ENCODE measurements at regions not wholly inside any gene's neighbourhood (a gene's known extent, or its start where the extent isn't known, plus 50 kb on each side); places are given as distances from the start of the nearest gene placed in this dataset.

- Histone ChIP-seq H3K27ac (ENCODE audit: low read length) (no peak overlapping the region), H3K27me3 (ENCODE audit: control insufficient read depth, insufficient read depth, low read length) (no peaks in the 10 kb centered on the region; the same call in 1 of the 2 replicates), H3K4me1 (ENCODE audit: control insufficient read depth, insufficient read depth, low read length) (no peaks in the 10 kb centered on the region), H3K9me3 (ENCODE audit: control insufficient read depth, insufficient read depth, low read depth, low read length) (no peaks in the 10 kb centered on the region; the same call in 1 of the 2 replicates), H3K36me3 (ENCODE audit: control insufficient read depth, insufficient read depth, low read length) (no peaks in the 10 kb centered on the region), H3K4me3 (ENCODE audit: low read depth in 2 of 2, low read length in 2 of 2) (no peak overlapping the region)
- ATAC-seq, result no peak
- no peak for TF ChIP-seq SIN3A (IDR thresholded peaks at IDR 0.05; ENCODE audit: borderline replicate concordance, insufficient read depth, low read depth, low read length)
- intact Hi-C loops (cut with micrococcal nuclease; ENCODE audit: unreplicated experiment), result no loop called here
- in situ Hi-C loops (cut with HindIII; ENCODE audit: low pct_unique_long_range_greater_than_20kb, low sequenced_read_pairs), result no loop called here
- POLR2A ChIA-PET, result no interaction called here
- BruUV-seq (replicated peaks), result no TSS peak
- no peak for DNase-seq (ENCODE audit: low read depth, low spot score)
- CTCF ChIA-PET, result no interaction called here
These were observed 51.5 kb upstream of the TMEM158 start for GRCh38 chr3:45277636-45278035.

- CTCF ChIA-PET, result no interaction called here
- Histone ChIP-seq H3K4me3 (ENCODE audit: low read depth in 2 of 2, low read length in 2 of 2) (no peak overlapping the region), H3K27ac (ENCODE audit: low read length) (no peak overlapping the region), H3K36me3 (ENCODE audit: control insufficient read depth, insufficient read depth, low read length) (no peaks in the 10 kb centered on the region), H3K9me3 (ENCODE audit: control insufficient read depth, insufficient read depth, low read depth, low read length) (no peaks in the 10 kb centered on the region; the same call in 1 of the 2 replicates), H3K4me1 (ENCODE audit: control insufficient read depth, insufficient read depth, low read length) (no peaks in the 10 kb centered on the region), H3K27me3 (ENCODE audit: control insufficient read depth, insufficient read depth, low read length) (peaks cover 2% of the 10 kb centered on the region; the same call in 1 of the 2 replicates)
- ATAC-seq (no peak), DNase-seq (ENCODE audit: low read depth, low spot score) (no peak)
- POLR2A ChIA-PET, result no interaction called here
- in situ Hi-C loops (cut with HindIII; ENCODE audit: low pct_unique_long_range_greater_than_20kb, low sequenced_read_pairs) (no loop called here), intact Hi-C loops (cut with micrococcal nuclease; ENCODE audit: unreplicated experiment) (no loop called here)
- BruUV-seq (replicated peaks), result no TSS peak
- TF ChIP-seq POLR2AphosphoS5 (IDR thresholded peaks at IDR 0.05; ENCODE audit: low read depth, low read length) (no peak), CTCF (IDR thresholded peaks at IDR 0.05) (no peak), TCF7L2 (IDR thresholded peaks at IDR 0.05; ENCODE audit: low read depth, low read length) (no peak), REST (IDR thresholded peaks at IDR 0.05; ENCODE audit: insufficient read depth in 1 of 2, low read depth in 2 of 2, low read length in 1 of 2) (no peak)
These were observed 54.1 kb upstream of the TMEM158 start for GRCh38 chr3:45280232-45280631.

DNA sequence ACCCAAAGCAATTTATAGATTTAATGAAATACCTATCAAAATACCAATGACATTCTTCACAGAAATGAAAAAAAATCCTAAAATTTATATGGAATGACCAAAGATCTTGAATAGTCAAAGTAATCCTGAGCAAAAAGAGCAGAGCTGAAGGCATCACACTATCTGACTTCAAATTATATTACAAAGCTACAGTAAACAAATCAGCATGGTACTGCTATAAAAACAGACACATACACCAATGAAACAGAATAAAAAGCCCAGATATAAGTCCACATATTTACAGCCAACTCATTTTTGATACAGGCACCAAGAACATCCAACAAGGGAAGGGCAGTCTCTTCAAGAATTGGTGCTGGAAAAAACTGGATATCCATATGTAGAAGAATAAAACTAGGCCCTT lies 54.9 kb upstream of the TMEM158 start:
- intact Hi-C loops (cut with micrococcal nuclease; ENCODE audit: unreplicated experiment), result no loop called here
- TF ChIP-seq REST (IDR thresholded peaks at IDR 0.05; ENCODE audit: insufficient read depth in 1 of 2, low read depth in 2 of 2, low read length in 1 of 2) (no peak), POLR2AphosphoS5 (IDR thresholded peaks at IDR 0.05; ENCODE audit: low read depth, low read length) (no peak), CTCF (IDR thresholded peaks at IDR 0.05) (no peak), TCF7L2 (IDR thresholded peaks at IDR 0.05; ENCODE audit: low read depth, low read length) (no peak), SIN3A (IDR thresholded peaks at IDR 0.05; ENCODE audit: borderline replicate concordance, insufficient read depth, low read depth, low read length) (no peak)

More for the DNA sequence above, 54.9 kb upstream of the TMEM158 start:
- H3K9me3 ChIP-seq (ENCODE audit: control insufficient read depth, insufficient read depth, low read depth, low read length), result no peaks in the 10 kb centered on the region; the same call in 1 of the 2 replicates
- H3K4me1 ChIP-seq (ENCODE audit: control insufficient read depth, insufficient read depth, low read length), result no peaks in the 10 kb centered on the region
- DNase-seq (ENCODE audit: low read depth, low spot score), result no peak
- no TSS peak for BruUV-seq (replicated peaks)
- in situ Hi-C loops (cut with HindIII; ENCODE audit: low pct_unique_long_range_greater_than_20kb, low sequenced_read_pairs), result no loop called here
- H3K27ac ChIP-seq (ENCODE audit: low read length), result no peak overlapping the region
- no peak for ATAC-seq
- CTCF ChIA-PET, result interaction anchor here (0.7 kb wide), 1 partner anchor 17 kb away, joined by 4 read pairs; no protein-coding TSS in a partner anchor
- POLR2A ChIA-PET, result no interaction called here
- H3K27me3 ChIP-seq (ENCODE audit: control insufficient read depth, insufficient read depth, low read length), result peaks cover 4% of the 10 kb centered on the region
- H3K36me3 ChIP-seq (ENCODE audit: control insufficient read depth, insufficient read depth, low read length), result no peaks in the 10 kb centered on the region
- H3K4me3 ChIP-seq (ENCODE audit: low read depth in 2 of 2, low read length in 2 of 2), result no peak overlapping the region
